ENCODE measurements at regions not wholly inside any gene's neighbourhood (a gene's known extent, or its start where the extent isn't known, plus 50 kb on each side); places are given as distances from the start of the nearest gene placed in this dataset.
A peak's percentile ranks its signal among the peaks of the same experiment; 100 is the strongest.

DNA sequence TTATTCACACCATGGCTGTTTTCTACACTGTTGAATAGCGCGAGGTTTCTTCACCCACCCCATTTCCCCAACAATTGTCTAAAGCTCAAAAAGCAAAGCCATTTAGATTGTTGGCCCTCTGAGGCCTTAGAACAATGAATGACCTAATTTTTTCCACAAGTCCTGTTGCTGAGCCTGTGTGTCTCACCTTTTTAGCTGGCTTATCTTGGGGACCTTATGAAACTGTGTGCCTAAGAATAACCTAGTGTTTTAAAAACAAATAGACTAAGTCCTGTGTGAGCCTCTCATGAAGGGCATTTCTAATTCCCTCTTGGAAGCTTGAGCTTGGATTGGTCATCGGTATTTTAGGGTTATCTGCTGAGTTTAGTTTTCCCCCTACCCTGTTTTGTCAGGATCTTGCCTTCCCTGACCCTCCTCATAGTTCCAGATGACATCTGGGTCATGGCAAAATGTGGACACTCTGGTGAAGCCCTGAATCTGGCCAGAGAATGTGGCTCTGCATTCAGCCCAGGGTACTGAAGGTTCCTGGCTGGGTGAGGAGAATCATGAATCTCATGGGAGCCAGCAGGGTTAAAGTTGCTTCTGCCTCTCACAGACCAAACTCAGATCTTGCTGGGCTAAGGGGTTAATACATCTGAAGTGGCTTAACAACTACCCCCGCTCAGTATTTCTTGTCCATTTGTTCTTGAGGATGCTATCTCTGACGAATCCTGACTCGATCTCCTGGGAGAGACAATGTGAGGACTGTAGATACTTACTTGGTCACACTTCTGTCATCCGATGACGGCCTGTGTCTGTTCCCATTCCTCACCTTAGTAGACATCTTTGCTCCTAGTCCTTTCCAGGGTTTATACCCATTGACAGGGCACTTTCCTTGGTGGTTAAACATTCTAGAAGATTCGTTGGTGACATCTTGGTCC lies 104.2 kb upstream of the MAP4K3 start:
- in situ Hi-C loops (cut with HindIII; ENCODE audit: extremely low pct_ligation_motif_present, low pct_unique_long_range_greater_than_20kb) = no loop called here
- CTCF ChIA-PET (ENCODE audit: low intra/inter-chr PET ratio, low total read pairs) = no interaction called here
- FAIRE-seq = peak; percentile 68
- TF ChIP-seq ZNF547 (CRISPR knock-in tag; IDR thresholded peaks at IDR 0.05) = peak; percentile 76; the same call in 1 of the 2 replicates
- TF ChIP-seq TP53 (CRISPR knock-in tag; conservative IDR thresholded peaks at IDR 0.05) = peak; percentile 24; the same call in 1 of the 2 replicates
- peak; percentile 38 for TF ChIP-seq ELF3 (CRISPR knock-in tag; IDR thresholded peaks at IDR 0.05)
- TF ChIP-seq NFATC3 (CRISPR knock-in tag; IDR thresholded peaks at IDR 0.05) = 0 out of 2 replicates have a peak, but pooled peaks have one; percentile 61
- TF ChIP-seq RFX1 (IDR thresholded peaks at IDR 0.05) = no peak
- TF ChIP-seq, protein P1, sequence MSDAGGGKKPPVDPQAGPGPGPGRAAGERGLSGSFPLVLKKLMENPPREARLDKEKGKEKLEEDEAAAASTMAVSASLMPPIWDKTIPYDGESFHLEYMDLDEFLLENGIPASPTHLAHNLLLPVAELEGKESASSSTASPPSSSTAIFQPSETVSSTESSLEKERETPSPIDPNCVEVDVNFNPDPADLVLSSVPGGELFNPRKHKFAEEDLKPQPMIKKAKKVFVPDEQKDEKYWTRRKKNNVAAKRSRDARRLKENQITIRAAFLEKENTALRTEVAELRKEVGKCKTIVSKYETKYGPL (CRISPR knock-in tag; IDR thresholded peaks at IDR 0.05) = no peak
- TF ChIP-seq, protein P2, sequence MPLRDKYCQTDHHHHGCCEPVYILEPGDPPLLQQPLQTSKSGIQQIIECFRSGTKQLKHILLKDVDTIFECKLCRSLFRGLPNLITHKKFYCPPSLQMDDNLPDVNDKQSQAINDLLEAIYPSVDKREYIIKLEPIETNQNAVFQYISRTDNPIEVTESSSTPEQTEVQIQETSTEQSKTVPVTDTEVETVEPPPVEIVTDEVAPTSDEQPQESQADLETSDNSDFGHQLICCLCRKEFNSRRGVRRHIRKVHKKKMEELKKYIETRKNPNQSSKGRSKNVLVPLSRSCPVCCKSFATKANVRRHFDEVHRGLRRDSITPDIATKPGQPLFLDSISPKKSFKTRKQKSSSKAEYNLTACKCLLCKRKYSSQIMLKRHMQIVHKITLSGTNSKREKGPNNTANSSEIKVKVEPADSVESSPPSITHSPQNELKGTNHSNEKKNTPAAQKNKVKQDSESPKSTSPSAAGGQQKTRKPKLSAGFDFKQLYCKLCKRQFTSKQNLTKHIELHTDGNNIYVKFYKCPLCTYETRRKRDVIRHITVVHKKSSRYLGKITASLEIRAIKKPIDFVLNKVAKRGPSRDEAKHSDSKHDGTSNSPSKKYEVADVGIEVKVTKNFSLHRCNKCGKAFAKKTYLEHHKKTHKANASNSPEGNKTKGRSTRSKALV (CRISPR knock-in tag; IDR thresholded peaks at IDR 0.05) = no peak
- TF ChIP-seq IRX3 (CRISPR knock-in tag; IDR thresholded peaks at IDR 0.05; ENCODE audit: borderline replicate concordance, low read depth) = 0 out of 2 replicates have a peak, but pooled peaks have one; percentile 36
- 0 out of 2 replicates have a peak, but pooled peaks have one; percentile 56 for TF ChIP-seq NKX3-1 (CRISPR knock-in tag; IDR thresholded peaks at IDR 0.05)
- peak; percentile 29; the same call in 1 of the 2 replicates for TF ChIP-seq CHD4 (IDR thresholded peaks at IDR 0.05; ENCODE audit: borderline replicate concordance, low read length)
- TF ChIP-seq, protein P3, sequence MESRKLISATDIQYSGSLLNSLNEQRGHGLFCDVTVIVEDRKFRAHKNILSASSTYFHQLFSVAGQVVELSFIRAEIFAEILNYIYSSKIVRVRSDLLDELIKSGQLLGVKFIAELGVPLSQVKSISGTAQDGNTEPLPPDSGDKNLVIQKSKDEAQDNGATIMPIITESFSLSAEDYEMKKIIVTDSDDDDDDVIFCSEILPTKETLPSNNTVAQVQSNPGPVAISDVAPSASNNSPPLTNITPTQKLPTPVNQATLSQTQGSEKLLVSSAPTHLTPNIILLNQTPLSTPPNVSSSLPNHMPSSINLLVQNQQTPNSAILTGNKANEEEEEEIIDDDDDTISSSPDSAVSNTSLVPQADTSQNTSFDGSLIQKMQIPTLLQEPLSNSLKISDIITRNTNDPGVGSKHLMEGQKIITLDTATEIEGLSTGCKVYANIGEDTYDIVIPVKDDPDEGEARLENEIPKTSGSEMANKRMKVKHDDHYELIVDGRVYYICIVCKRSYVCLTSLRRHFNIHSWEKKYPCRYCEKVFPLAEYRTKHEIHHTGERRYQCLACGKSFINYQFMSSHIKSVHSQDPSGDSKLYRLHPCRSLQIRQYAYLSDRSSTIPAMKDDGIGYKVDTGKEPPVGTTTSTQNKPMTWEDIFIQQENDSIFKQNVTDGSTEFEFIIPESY (CRISPR knock-in tag; IDR thresholded peaks at IDR 0.05) = peak; percentile 76
- TF ChIP-seq, protein P4, sequence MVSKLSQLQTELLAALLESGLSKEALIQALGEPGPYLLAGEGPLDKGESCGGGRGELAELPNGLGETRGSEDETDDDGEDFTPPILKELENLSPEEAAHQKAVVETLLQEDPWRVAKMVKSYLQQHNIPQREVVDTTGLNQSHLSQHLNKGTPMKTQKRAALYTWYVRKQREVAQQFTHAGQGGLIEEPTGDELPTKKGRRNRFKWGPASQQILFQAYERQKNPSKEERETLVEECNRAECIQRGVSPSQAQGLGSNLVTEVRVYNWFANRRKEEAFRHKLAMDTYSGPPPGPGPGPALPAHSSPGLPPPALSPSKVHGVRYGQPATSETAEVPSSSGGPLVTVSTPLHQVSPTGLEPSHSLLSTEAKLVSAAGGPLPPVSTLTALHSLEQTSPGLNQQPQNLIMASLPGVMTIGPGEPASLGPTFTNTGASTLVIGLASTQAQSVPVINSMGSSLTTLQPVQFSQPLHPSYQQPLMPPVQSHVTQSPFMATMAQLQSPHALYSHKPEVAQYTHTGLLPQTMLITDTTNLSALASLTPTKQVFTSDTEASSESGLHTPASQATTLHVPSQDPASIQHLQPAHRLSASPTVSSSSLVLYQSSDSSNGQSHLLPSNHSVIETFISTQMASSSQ (IDR thresholded peaks at IDR 0.05; ENCODE audit: low read depth) = no peak
- TF ChIP-seq, protein P4 (CRISPR knock-in tag; IDR thresholded peaks at IDR 0.05; ENCODE audit: borderline replicate concordance) = no peak; the same call in 1 of the 2 replicates

More for the DNA sequence above, 104.2 kb upstream of the MAP4K3 start:
- Histone ChIP-seq H3K9me3 (ENCODE audit: low read length) (no peaks in the 10 kb centered on the region), H2AFZ (ENCODE audit: low read length) (no peak overlapping the region), H3K4me1 (ENCODE audit: insufficient read depth, low read length) (peaks cover 58% of the 10 kb centered on the region), H4K20me1 (ENCODE audit: insufficient read depth, low read length) (no peaks in the 10 kb centered on the region), H3K27me3 (ENCODE audit: control insufficient read depth in 1 of 2, insufficient read depth in 2 of 2, low read length in 2 of 2) (no peaks in the 10 kb centered on the region), H3K9ac (ENCODE audit: insufficient read depth, low read depth, low read length) (peak overlapping the region; percentile 41), H3K4me3 (replicated peaks in 1 of 3; ENCODE audit: insufficient read depth in 1 of 3, low read depth in 2 of 3, low read length in 3 of 3) (no peak overlapping the region; a peak in 1 of 6 replicates), H3K36me3 (replicated peaks in 1 of 2; ENCODE audit: control insufficient read depth in 1 of 2, insufficient read depth in 2 of 2, low read length in 2 of 2) (no peaks in the 10 kb centered on the region; a peak in 1 of 5 replicates), H3K27ac (ENCODE audit: extremely low read length, insufficient read depth, low read length) (peak overlapping the region; percentile 67), H3K79me2 (ENCODE audit: insufficient read depth, low read length) (no peaks in the 10 kb centered on the region), H3K4me2 (ENCODE audit: low read depth, low read length) (peak overlapping the region; percentile 42)
- ATAC-seq = peak; percentile 94
- no TSS peak for BruUV-seq (replicated peaks)
- peak; percentile 97 for DNase-seq (ENCODE audit: low spot score)
- 69% methylated on average over 9 of the region's 9 CpGs for WGBS (ENCODE audit: low lambda C conversion rate)
- POLR2A ChIA-PET = interaction anchor here (0.8 to 1.6 kb wide), 5 partner anchors 9 to 37 kb away, joined by 3 to 19 read pairs (median 6); no protein-coding TSS in a partner anchor
- intact Hi-C loops (cut with micrococcal nuclease; ENCODE audit: unreplicated experiment) = loop anchor here (1.0 kb wide), 1 partner anchor 9 kb away; no protein-coding TSS in a partner anchor
